Activated CD8-positive, alpha-beta memory T cell treated with anti-CD3 and anti-CD28 coated beads for 48 hours (primary cell): ENCODE measurements at regions not wholly inside any gene's neighbourhood (a gene's known extent, or its start where the extent isn't known, plus 50 kb on each side); places are given as distances from the start of the nearest gene placed in this dataset.

Source experiments
- DNase-seq, 3 experiments: peaks; one replicate each; pipeline ENCODE4 v3.0.0-alpha.2; 2020; ENCODE audit warnings: low read depth in 2 of 3, low spot score in 2 of 3

DNA sequence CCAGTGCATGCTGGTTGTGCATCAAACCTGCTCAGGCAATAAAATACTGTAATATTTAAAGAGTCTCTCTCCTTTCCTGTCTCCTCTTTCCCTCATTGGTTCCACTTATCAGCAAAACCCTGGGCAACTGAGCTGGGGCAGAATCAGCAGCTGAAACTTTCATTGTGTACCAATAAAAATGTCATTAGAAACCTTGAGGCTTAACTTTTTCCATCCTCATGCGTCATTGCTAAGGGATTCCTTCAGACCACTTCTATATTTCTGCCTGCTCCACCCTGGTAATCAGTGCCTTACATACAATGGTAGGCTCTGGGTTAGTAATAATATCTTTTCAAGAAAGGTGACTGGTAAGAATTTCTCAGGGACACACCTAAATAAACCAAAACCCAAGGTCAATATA, 880.3 kb downstream of the RPA4 start:
- DNase-seq = no peak

DNA sequence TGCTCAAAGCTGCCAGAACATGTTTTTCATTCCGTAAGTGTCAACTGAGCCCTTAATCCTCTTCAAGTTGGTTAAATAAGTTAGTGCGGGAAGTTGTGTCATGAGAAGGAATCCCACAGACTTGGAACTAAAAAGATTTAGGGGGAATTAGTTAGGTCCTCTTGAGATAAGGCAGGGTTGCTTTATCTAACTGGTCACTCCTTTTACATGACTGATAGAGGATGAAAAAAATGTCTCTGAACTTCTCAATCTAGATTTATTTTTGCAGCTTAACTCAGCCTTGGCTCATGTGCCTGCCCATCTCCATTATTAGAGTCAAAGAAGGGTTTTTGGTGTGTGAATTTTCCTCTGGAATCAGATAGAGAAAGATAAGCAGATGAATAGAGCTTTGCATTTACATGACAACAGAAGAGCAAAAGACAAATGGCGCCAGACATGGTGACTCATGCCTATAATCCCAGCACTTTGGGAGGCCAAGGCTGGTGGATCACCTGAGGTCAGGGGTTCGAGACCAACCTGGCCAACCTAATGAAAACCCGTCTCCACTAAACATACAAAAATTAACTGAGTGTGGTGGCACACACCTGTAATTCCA, 882.9 kb downstream of the RPA4 start:
- DNase-seq = no peak

DNA sequence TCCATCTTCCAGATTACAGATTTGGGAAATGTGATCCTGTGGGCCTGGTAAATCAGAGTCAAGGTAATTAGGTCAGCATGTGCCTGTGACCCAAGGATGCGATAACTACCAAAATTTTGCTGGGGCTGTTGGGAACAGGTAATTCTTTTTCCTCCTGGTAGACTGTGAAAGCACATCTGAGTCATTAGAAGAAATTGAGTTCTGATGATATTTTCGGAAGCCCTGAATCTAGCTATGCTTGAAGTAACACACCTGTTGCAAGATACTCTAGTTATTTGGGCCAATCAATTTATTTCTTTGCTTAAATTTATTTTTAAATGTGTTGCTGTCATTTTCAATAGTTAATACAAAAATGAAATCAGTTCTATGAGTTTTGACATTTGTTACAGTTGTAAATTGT, 903.6 kb downstream of the RPA4 start:
- no peak for DNase-seq

DNA sequence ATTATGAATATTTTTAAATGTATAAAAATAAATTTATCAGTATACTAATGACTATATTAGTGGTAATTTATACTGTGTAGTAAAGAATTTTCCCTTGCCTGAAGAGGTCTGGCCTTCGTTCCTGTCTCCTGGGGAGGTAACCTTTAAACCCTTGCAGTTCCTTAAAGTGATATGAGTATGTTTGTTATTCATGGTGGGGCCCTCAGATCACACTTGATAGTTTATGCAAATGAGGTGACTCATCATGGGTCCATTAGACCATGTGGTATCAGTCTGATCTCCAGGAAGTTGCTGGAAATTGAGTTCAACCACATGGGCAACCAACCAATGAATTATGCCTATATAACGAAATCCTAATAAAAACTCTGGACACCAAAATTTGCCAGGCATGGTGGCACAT, 904.1 kb downstream of the RPA4 start:
- DNase-seq = no peak

DNA sequence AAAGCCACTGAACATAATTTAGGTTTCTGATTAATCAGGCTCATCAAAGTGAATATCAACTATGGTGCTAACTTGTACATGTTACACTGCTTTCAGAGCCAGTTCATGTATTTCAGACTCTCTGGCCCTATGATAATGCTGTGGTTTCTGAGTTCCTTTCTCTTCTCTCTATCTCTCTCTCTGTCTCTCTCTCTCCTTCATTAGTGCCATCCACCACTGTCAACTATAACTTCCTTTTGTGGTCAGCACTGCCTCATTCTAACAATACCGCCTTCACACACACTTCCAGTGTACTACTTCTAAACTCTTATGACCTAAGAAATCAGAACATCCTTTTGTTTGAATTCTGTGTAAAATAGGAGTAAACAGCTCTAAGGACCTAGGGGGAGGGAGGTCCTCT, 907.1 kb downstream of the RPA4 start:
- DNase-seq = no peak

DNA sequence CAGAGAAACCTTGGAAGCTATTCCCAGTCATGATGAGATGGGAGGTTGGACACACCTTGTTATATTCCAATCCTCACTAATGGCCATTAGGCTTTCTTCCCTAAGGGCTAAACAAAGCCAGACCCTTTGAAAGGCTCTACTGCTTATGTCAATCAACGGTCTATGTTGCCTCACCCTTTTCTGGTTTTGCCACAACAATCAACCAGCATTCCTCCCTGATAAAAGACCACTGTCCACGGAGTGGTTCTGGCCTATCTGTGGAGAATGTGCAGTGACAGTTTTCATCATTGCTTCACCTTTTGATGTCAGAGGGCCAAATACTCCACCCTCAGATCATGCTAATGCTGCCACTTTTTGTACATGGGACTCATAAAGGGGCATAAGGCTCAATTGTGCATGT, 913.4 kb downstream of the RPA4 start:
- DNase-seq = no peak

DNA sequence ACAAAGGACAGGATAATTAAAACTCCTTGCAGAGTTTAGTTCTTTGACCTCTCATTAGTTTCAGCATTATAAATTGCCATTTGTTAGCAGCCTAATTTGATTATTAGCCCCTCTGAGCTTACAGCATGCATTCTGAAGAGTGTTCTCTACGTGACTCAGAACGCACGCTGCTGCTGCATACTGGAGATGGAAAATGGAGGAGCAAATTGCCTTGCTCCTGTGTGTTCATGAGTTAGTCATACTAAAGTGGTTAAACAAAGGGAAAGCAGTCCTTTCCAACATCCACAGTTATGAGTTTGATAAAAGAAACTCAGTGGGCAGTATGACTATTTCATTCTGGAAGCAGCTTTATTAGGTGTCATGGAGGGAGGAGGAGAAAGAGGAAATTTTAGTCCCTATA, 922.5 kb downstream of the RPA4 start:
- DNase-seq = no peak

DNA sequence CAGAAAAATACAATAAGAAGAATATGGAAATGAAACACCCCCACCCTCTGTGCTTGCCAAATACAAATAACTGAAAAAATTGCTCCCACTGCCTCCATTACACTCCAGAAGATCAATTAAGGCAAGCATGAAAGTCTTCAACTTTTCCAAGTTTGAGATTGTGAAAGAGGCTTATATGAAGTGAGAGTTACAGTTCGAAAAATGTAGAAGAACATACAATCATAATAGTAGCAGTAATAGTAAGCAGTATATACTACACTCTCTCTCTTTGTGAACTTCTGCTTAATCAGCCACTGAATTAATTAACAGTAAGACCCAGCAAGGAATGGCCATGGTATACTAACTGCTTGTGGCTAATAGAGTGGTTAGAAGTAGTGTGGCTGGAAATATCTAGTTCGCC, 923.2 kb downstream of the RPA4 start:
- no peak for DNase-seq

DNA sequence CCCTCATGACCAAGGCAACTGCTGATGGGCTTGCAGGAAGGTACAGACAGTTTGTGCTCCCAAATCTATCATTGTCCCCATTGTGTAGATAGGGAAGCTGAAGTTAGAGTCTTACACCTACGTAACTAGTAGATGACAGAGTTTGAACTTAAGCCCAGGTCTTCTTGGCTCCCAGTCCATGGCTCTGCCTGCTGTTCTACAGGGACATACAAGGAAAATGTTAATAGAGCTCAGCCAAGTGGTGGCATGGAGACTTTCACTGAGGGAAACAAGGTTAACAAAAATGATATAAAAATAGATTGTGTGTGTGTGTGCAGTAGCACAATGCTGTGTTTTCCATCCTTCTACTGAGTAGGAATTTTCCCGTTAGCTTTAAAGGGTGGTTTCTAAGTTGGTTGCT, 936.5 kb downstream of the RPA4 start:
- DNase-seq = no peak

DNA sequence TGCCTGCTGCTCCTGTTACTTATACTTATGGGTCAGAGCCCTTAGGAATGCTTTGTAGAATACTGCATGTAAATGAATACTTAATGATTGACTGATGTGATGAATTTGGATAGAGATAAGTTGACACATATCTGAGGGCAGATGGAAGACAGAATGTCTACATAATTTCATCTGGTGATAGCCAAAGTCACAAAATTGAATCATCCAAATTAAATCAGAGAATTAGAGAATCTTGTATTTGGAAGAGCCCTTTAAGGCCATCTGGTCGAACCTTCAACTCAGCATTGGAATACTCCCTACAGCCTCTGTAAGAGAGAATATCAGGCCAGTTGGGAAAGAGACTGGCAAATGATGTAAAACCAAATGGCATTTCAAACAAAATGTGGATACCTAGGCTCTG, 944.8 kb downstream of the RPA4 start:
- DNase-seq = no peak

DNA sequence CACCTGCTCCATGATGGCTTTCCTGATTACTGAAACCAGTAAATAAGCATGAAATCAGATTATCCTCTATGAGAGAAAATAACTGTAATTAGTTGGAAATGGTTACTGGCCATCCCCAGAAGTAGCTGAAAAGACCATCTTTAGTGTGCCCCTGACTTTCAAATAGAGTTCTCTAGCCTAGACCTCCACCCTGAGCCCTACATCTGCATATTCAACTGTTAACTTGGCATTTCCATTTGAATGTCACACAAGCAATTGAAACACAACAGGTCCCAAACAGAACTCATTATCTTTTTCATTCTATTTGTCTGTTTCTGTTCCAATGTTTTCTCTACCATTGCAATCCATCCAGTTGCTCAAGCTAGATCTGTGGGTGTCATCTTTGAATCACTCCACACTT, 952.3 kb downstream of the RPA4 start:
- no peak for DNase-seq

DNA sequence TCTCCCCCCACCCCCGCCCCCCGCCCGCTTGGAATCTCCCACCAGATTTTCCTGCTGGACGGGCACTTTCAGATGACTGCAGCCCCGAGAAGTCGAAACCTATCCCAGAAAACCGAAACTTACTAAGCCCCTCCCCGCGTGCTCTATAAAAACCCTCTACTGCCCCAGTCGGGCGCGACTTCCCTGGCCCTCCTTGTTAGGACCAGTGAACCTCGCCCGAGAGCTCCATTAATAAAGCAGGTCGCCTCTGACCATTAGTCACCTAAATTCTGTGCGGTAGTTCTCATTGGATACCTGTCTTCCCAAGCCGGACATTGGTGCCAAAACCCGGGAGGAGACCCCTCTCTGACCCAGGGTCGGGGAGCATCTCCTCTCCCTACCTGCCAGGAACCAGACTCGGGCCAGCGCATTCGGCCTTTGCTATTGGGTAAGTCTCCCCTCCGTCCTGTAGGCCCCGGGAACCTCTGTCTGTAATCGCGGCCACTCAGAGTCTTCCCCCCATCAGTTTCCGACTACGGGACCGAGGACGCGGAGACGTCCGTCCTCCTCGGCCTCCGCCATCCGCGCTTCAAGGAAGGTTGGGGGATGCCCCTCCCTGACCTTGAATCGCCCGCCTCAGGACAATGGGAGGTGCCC, 958.0 kb downstream of the RPA4 start:
- DNase-seq = no peak

DNA sequence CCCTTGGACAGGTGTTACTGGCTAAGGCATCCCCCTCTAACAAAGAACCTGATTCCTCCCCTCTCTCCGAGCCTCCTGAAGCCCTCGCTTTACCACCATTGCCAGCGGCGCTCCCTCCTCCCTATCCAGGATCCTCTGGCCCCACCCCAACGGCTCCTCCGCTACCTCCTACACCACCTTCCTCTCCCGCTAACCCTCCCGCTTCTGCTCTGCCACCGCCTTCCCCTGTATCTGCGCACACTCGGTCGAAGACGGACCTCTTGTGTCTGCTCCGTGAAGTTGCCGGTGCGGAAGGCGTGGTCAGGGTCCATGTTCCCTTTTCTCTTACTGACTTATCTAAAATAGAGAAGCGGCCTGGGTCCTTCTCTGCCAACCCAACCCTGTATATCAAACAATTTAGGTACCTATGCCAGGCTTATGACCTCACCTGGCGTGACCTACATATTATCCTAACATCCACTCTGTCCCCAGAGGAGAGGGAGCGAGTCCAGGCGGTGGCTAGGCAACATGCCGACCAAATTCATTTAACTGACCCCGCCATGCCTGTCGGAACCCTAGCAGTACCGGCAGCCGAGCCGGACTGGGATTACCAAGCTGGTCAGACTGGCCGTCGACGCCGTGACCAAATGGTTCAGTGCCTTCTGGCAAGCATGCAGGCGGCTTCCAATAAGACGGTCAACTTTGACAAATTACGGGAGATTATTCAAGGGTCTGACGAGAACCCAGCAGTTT, 958.9 kb downstream of the RPA4 start:
- no peak for DNase-seq

DNA sequence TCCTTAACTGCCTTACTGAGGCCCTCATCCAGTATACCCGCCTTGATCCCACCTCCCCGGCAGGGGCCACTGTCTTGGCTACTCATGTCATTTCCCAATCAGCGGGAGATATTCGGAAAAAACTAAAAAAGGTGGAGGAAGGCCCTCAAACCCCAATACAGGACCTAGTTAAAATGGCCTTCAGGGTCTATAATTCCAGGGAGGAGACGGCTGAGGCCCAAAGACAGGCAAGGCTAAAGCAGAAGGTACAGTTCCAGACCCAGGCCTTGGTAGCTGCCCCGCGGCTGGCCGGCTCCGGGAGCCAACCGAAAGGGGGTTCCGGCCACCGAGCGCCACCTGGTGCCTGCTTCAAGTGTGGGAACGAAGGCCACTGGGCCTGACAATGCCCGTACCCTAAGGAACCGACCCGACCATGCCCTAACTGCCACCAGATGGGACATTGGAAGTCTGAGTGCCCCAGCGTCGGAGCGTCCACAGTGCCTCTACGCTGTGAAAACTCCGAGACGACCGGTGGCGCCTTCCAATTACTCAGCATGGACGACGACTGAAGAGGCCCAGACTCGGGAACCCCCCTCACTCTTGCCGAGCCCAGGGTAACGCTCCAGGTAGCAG, 959.6 kb downstream of the RPA4 start:
- DNase-seq = no peak

DNA sequence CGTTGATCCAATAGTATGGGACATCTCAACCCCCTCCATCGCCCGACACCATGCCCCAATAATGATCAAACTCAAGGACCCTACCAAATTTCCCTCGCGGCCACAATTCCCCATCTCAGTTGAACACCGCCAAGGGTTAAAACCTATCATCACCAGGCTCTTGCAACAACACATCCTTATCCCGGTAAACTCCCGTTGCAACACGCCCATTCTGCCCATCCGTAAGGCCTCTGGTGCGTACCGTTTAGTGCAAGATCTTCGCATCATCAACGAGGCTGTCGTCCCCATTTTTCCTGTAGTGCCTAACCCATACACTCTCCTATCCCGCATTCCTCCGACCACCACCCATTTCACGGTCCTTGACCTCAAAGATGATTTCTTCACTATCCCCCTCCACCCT, 960.5 kb downstream of the RPA4 start:
- no peak for DNase-seq

DNA sequence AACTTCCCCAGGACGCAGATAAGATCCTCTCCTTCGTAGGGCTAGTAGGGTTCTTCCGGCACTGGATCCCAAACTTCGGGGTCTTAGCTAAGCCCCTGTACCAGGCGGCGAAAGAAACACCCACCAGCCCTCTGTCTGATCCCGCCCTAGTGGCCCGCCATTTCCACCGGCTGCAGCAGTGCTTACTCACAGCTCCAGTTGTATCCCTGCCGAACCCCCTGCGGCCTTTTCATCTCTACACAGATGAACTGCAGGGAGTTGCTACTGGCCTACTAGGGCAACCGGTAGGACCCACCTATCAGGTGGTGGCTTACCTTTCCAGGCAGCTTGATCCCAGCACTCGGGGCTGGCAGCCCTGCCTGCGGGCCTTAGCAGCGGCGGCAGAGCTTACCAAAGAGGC, 961.2 kb downstream of the RPA4 start:
- no peak for DNase-seq

DNA sequence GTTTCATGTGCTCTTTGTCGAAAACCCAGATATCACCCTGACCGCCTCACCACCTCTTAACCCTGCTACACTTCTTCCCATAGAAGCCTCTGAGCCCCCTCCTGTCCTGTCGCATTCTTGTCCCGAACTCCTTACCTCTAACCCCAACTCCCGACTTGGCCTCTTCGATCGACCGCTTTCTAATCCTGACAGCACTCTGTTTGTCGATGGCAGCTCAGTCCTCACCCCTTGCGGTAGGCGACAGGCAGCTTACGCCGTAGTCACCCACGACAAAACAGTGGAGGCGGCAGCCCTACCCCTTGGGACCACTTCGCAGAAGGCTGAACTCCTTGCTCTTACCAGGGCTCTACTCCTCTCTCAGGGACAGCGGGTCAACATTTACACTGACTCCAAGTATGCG, 961.7 kb downstream of the RPA4 start:
- no peak for DNase-seq

DNA sequence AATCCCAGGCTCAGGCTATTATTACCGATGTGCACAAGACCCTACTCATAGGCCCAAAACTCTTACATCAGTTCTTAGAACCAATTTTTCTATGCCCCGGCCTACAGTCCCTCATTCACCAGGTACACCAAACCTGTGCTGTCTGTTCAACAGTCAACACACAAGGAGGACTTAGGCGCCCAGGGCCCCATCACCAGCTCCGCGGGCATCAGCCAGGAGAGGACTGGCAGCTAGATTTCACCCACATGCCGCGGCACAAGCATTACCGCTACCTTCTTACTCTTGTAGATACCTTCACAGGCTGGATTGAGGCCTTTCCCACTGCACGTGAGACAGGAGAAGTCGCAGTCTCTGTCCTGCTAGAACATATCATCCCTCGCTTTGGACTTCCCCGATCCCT, 962.5 kb downstream of the RPA4 start:
- DNase-seq = no peak

DNA sequence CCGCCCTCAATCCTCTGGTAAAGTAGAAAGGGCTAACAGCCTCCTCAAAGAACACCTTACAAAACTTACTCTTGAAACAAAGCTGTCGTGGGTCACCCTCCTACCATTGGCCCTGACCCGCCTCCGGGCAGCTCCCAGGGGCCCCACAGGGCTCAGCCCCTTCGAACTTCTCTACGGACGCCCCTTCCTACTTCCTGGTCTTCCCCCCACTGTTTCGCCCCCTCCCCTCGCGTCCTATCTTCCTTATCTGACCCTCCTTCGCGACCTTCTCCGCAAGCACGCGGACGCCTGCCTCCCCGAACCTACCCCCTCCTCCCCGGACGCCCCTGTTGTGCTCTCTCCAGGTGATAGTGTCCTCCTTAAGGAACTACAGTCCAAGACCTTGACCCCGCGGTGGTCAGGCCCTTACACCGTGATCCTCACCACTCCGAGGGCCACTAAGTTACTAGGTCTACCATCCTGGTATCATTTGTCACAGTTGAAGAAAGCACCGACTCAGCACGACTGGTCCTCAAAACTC, 963.1 kb downstream of the RPA4 start:
- no peak for DNase-seq

DNA sequence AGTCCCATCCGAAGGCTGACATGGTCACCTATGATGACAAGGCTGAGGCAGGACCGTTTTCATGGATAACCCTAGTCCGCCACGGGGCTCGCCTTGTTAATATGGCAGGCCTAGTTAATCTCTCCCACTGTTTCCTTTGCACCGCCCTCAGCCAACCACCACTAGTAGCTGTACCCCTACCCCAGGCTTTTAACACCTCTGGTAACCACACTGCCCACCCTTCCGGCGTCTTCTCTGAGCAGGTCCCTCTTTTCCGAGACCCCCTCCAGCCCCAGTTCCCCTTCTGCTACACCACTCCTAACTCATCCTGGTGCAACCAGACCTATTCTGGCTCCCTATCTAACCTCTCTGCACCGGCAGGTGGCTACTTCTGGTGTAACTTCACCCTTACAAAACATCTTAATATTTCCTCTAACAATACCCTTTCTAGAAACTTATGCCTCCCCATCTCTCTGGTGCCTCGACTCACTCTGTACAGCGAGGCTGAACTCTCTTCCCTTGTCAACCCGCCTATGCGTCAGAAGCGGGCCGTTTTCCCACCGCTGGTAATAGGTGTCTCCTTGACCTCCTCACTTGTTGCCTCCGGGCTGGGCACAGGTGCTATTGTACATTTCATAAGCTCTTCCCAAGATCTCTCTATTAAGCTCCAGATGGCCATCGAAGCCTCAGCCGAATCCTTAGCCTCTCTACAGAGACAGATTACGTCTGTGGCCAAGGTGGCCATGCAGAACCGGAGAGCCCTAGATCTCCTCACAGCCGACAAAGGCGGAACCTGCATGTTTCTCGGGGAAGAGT, 964.4 kb downstream of the RPA4 start:
- no peak for DNase-seq

DNA sequence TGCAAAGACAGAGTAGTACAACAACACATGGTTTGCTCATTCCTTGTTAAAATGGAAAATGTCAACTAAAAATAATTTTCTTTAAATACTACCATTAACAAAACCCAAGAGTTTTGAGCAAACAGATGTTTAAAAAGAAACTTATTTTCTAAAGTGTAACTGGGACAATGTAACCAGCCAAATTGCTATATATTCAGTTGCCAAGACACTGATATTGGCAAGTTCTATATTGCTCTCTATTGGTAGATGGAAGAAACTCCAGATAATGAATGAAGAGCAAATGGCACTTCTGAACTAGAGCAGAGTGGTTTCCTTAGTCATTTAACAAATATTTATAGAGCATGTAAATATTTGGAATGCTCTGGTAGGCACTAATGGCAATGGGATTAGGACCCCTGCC, 966.2 kb downstream of the RPA4 start:
- DNase-seq = no peak
